ENCODE measurements at regions not wholly inside any gene's neighbourhood (a gene's known extent, or its start where the extent isn't known, plus 50 kb on each side); places are given as distances from the start of the nearest gene placed in this dataset.

DNA sequence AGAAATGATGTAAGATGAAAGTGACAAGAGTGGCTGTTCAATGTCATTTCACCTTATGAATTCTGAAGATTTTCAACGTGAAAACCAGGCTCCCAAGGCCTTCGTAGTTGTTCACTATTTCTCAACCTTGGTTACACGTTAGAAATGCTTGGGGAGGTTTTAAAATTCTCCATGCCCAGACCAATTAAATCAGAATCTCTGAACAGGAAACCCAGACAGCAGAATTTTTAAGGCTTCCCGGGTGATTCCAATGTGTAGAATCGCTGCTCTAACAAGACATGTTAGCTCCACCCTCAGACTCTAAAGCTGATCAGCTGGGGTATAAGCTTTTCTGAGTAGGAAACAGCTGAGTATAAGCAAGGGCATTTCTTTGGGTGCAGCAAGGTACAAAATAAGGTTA is 160.4 kb upstream of the TET2 start (continued):
- TF ChIP-seq TAF1 (IDR thresholded peaks at IDR 0.05; ENCODE audit: low read depth, low read length) (no peak), TAF7 (optimal IDR thresholded peaks at IDR 0.05; ENCODE audit: borderline replicate concordance, low read depth, low read length) (no peak), GTF2F1 (IDR thresholded peaks at IDR 0.05; ENCODE audit: borderline replicate concordance, low read depth, low read length) (no peak), CBX8 (IDR thresholded peaks at IDR 0.05; ENCODE audit: borderline replicate concordance, low read depth, low read length) (no peak), CHD2 (IDR thresholded peaks at IDR 0.05; ENCODE audit: low read length) (no peak), HDAC2 (IDR thresholded peaks at IDR 0.05; ENCODE audit: borderline replicate concordance in 1 of 2, low read depth in 2 of 2, low read length in 2 of 2) (no peak), FOSL1 (IDR thresholded peaks at IDR 0.05; ENCODE audit: insufficient read depth, low read depth, low read length) (no peak), NRF1 (IDR thresholded peaks at IDR 0.05; ENCODE audit: low read depth, low read length) (no peak)

Data from H1 (cell line).